OCI-LY1 (cell line): ENCODE measurements at regions not wholly inside any gene's neighbourhood (a gene's known extent, or its start where the extent isn't known, plus 50 kb on each side); places are given as distances from the start of the nearest gene placed in this dataset.
"Not testable (repeated sequence)": the region's sequence is repeated elsewhere in the genome, so short reads cannot be mapped to it uniquely, and the experiment has no call there.

Source experiments
- CTCF ChIP-seq: fragments of 200-600 bp; sonication (generic), shearing (Covaris generic); IDR thresholded peaks from 2 replicates; pipeline ENCODE4 v1.5.1; 2017; ENCODE audit warnings: mild to moderate bottlenecking, antibody characterized with exemption, low read length, moderate library complexity, mixed read lengths
- EZH2 ChIP-seq: fragments of 200-600 bp; sonication (generic), shearing (Covaris generic); IDR thresholded peaks from 2 replicates; pipeline ENCODE4 v1.8.0; 2017; ENCODE audit warnings: borderline replicate concordance, mixed run types, mild to moderate bottlenecking, antibody characterized with exemption, low read length, moderate library complexity, mixed read lengths

GRCh38 chr2:131596561-131596960 lies 68.9 kb downstream of the CCDC74A start:
- TF ChIP-seq CTCF, EZH2: not testable (repeated sequence)
